Karpas-422 (cell line): ENCODE measurements at regions not wholly inside any gene's neighbourhood (a gene's known extent, or its start where the extent isn't known, plus 50 kb on each side); places are given as distances from the start of the nearest gene placed in this dataset.

Experiments
- DNase-seq: peaks from one replicate; pipeline ENCODE4 v3.0.0-alpha.2; 2015
- H2AFZ ChIP-seq: fragments of 200-600 bp; sonication (generic); 2 replicates; pipeline ENCODE4 v1.6.1; 2014; ENCODE audit warnings: antibody characterized with exemption, low read length, mixed read lengths
- H3K27ac ChIP-seq: fragments of 200-600 bp; sonication (generic); 2 replicates; pipeline ENCODE4 v1.5.1; 2014; ENCODE audit warnings: mild to moderate bottlenecking, low read length, moderate library complexity
- H3K27me3 ChIP-seq: fragments of 200-600 bp; sonication (generic); 2 replicates; pipeline ENCODE4 v1.6.1; 2014; ENCODE audit warnings: low read length, mixed read lengths
- H3K36me3 ChIP-seq: fragments of 200-600 bp; sonication (generic); 2 replicates; pipeline ENCODE4 v1.6.1; 2014; ENCODE audit warnings: low read length, mixed read lengths; ENCODE audit not compliant: insufficient read depth
- H3K4me1 ChIP-seq: fragments of 200-600 bp; sonication (generic); 2 replicates; pipeline ENCODE4 v1.6.1; 2014; ENCODE audit warnings: mild to moderate bottlenecking, low read length, mixed read lengths
- H3K4me2 ChIP-seq: fragments of 200-600 bp; sonication (generic); 2 replicates; pipeline ENCODE4 v1.6.1; 2014; ENCODE audit warnings: low read length, low read depth, mild to moderate bottlenecking; ENCODE audit not compliant: poor library complexity, severe bottlenecking
- H3K4me3 ChIP-seq: fragments of 200-600 bp; sonication (generic); 2 replicates; pipeline ENCODE4 v1.5.1; 2014; ENCODE audit warnings: mild to moderate bottlenecking, antibody characterized with exemption, low read length, mixed read lengths
- H3K79me2 ChIP-seq: fragments of 200-600 bp; sonication (generic); 2 replicates; pipeline ENCODE4 v1.6.1; 2014; ENCODE audit warnings: mild to moderate bottlenecking, low read length, mixed read lengths
- H3K9ac ChIP-seq: fragments of 200-600 bp; sonication (generic); 2 replicates; pipeline ENCODE4 v1.6.0; 2014; ENCODE audit warnings: low read length
- H3K9me2 ChIP-seq: fragments of 200-600 bp; sonication (generic), shearing (Covaris generic); replicated peaks from 2 replicates; pipeline ENCODE4 v1.6.0; 2014; ENCODE audit warnings: mild to moderate bottlenecking, low read length, moderate library complexity; ENCODE audit not compliant: insufficient read depth
- H3K9me3 ChIP-seq: fragments of 300-700, 200-600 bp; sonication (generic); 2 replicates; pipeline ENCODE4 v1.6.1; 2014; ENCODE audit warnings: low read length, mixed read lengths
- H4K20me1 ChIP-seq: fragments of 200-600 bp; sonication (generic); 2 replicates; pipeline ENCODE4 v1.6.1; 2014; ENCODE audit warnings: mild to moderate bottlenecking, antibody characterized with exemption, low read length, low read depth; ENCODE audit not compliant: insufficient read depth

- no peaks in the 10 kb centered on the region; the same call in 1 of the 2 replicates for H3K9me2 ChIP-seq
- H3K4me1 ChIP-seq: no peaks in the 10 kb centered on the region
- H2AFZ ChIP-seq: no peak overlapping the region
- H3K4me2 ChIP-seq: no peak overlapping the region
- H3K27me3 ChIP-seq: no peaks in the 10 kb centered on the region
- DNase-seq: no peak
- no peak overlapping the region for H3K9ac ChIP-seq
- H3K79me2 ChIP-seq: no peaks in the 10 kb centered on the region
- H3K36me3 ChIP-seq: no peaks in the 10 kb centered on the region
- no peak overlapping the region for H3K4me3 ChIP-seq
- H4K20me1 ChIP-seq: no peaks in the 10 kb centered on the region
- H3K9me3 ChIP-seq: no peaks in the 10 kb centered on the region
- no peak overlapping the region for H3K27ac ChIP-seq
Observed at GRCh38 chr2:34307636-34308035, 708.5 kb upstream of the FAM98A start.

GRCh38 chr2:34306745-34307144 lies 707.6 kb upstream of the FAM98A start:
- H3K4me3 ChIP-seq: no peak overlapping the region
- no peaks in the 10 kb centered on the region for H4K20me1 ChIP-seq
- H3K79me2 ChIP-seq: no peaks in the 10 kb centered on the region
- no peak overlapping the region for H3K4me2 ChIP-seq
- no peaks in the 10 kb centered on the region for H3K36me3 ChIP-seq
- no peak overlapping the region for H3K9ac ChIP-seq
- H3K9me2 ChIP-seq: no peaks in the 10 kb centered on the region
- H2AFZ ChIP-seq: no peak overlapping the region
- no peak overlapping the region for H3K27ac ChIP-seq
- no peaks in the 10 kb centered on the region for H3K4me1 ChIP-seq
- H3K9me3 ChIP-seq: no peaks in the 10 kb centered on the region
- DNase-seq: no peak
- H3K27me3 ChIP-seq: no peaks in the 10 kb centered on the region

GRCh38 chr2:34305587-34305986 lies 706.5 kb upstream of the FAM98A start:
- H3K27ac ChIP-seq: no peak overlapping the region
- no peak overlapping the region for H2AFZ ChIP-seq
- H3K27me3 ChIP-seq: no peaks in the 10 kb centered on the region
- no peaks in the 10 kb centered on the region for H3K9me2 ChIP-seq
- DNase-seq: no peak
- H3K36me3 ChIP-seq: no peaks in the 10 kb centered on the region
- no peak overlapping the region for H3K4me2 ChIP-seq
- no peaks in the 10 kb centered on the region for H3K79me2 ChIP-seq
- H3K9ac ChIP-seq: no peak overlapping the region
- no peaks in the 10 kb centered on the region for H4K20me1 ChIP-seq
- H3K4me3 ChIP-seq: no peak overlapping the region
- H3K4me1 ChIP-seq: no peaks in the 10 kb centered on the region
- H3K9me3 ChIP-seq: no peaks in the 10 kb centered on the region

- DNase-seq: no peak
- Histone ChIP-seq H3K27ac (no peak overlapping the region), H3K27me3 (no peaks in the 10 kb centered on the region), H3K9me3 (no peaks in the 10 kb centered on the region), H4K20me1 (no peaks in the 10 kb centered on the region), H3K9ac (no peak overlapping the region), H3K4me3 (no peak overlapping the region), H2AFZ (no peak overlapping the region), H3K9me2 (no peaks in the 10 kb centered on the region), H3K36me3 (no peaks in the 10 kb centered on the region), H3K79me2 (no peaks in the 10 kb centered on the region), H3K4me2 (no peak overlapping the region), H3K4me1 (no peaks in the 10 kb centered on the region)
Observed at GRCh38 chr2:34294961-34295360, 695.9 kb upstream of the FAM98A start.

- Histone ChIP-seq H3K9ac (no peak overlapping the region), H3K9me3 (peaks cover 4% of the 10 kb centered on the region), H3K27me3 (no peaks in the 10 kb centered on the region), H3K79me2 (no peaks in the 10 kb centered on the region), H3K36me3 (no peaks in the 10 kb centered on the region), H3K4me3 (no peak overlapping the region), H3K9me2 (no peaks in the 10 kb centered on the region), H2AFZ (no peak overlapping the region), H3K27ac (no peak overlapping the region), H4K20me1 (no peaks in the 10 kb centered on the region), H3K4me2 (no peak overlapping the region), H3K4me1 (no peaks in the 10 kb centered on the region)
- DNase-seq: no peak
Observed at GRCh38 chr2:34291076-34291475, 692.0 kb upstream of the FAM98A start.

GRCh38 chr2:34288016-34288415 lies 688.9 kb upstream of the FAM98A start:
- no peaks in the 10 kb centered on the region for H3K4me1 ChIP-seq
- no peak overlapping the region for H3K4me3 ChIP-seq
- H3K4me2 ChIP-seq: no peak overlapping the region
- H3K9me2 ChIP-seq: no peaks in the 10 kb centered on the region
- H3K9ac ChIP-seq: no peak overlapping the region
- DNase-seq: no peak
- no peaks in the 10 kb centered on the region for H3K36me3 ChIP-seq
- no peaks in the 10 kb centered on the region for H3K27me3 ChIP-seq
- no peaks in the 10 kb centered on the region for H4K20me1 ChIP-seq
- peaks cover 4% of the 10 kb centered on the region for H3K9me3 ChIP-seq
- no peaks in the 10 kb centered on the region for H3K79me2 ChIP-seq
- no peak overlapping the region for H2AFZ ChIP-seq
- no peak overlapping the region for H3K27ac ChIP-seq

- no peak overlapping the region for H3K27ac ChIP-seq
- H3K79me2 ChIP-seq: no peaks in the 10 kb centered on the region
- H3K9me3 ChIP-seq: no peaks in the 10 kb centered on the region
- no peak overlapping the region for H2AFZ ChIP-seq
- no peak overlapping the region for H3K4me3 ChIP-seq
- H3K36me3 ChIP-seq: no peaks in the 10 kb centered on the region
- no peaks in the 10 kb centered on the region for H3K27me3 ChIP-seq
- H3K4me1 ChIP-seq: no peaks in the 10 kb centered on the region
- H3K9ac ChIP-seq: no peak overlapping the region
- no peak for DNase-seq
- H3K9me2 ChIP-seq: no peaks in the 10 kb centered on the region
- no peaks in the 10 kb centered on the region for H4K20me1 ChIP-seq
- no peak overlapping the region for H3K4me2 ChIP-seq
Observed at GRCh38 chr2:34280606-34281005, 681.5 kb upstream of the FAM98A start.

- no peak for DNase-seq
- Histone ChIP-seq H3K79me2 (no peaks in the 10 kb centered on the region), H3K36me3 (no peaks in the 10 kb centered on the region)
Observed at GRCh38 chr2:34266908-34267697, 668.0 kb upstream of the FAM98A start.

More at GRCh38 chr2:34266908-34267697, 668.0 kb upstream of the FAM98A start:
- no peak overlapping the region for H2AFZ ChIP-seq
- H4K20me1 ChIP-seq: no peaks in the 10 kb centered on the region
- H3K9ac ChIP-seq: no peak overlapping the region
- H3K4me3 ChIP-seq: no peak overlapping the region
- H3K27ac ChIP-seq: no peak overlapping the region
- no peaks in the 10 kb centered on the region for H3K9me2 ChIP-seq
- 0 out of 2 replicates have a peak, but pooled peaks cover 3% of the 10 kb centered on the region for H3K9me3 ChIP-seq
- no peaks in the 10 kb centered on the region for H3K27me3 ChIP-seq
- no peak overlapping the region for H3K4me2 ChIP-seq
- no peaks in the 10 kb centered on the region for H3K4me1 ChIP-seq
